Central memory CD8-positive, alpha-beta T cell (primary cell): ENCODE measurements at regions not wholly inside any gene's neighbourhood (a gene's known extent, or its start where the extent isn't known, plus 50 kb on each side); places are given as distances from the start of the nearest gene placed in this dataset.
"Not testable (repeated sequence)": the region's sequence is repeated elsewhere in the genome, so short reads cannot be mapped to it uniquely, and the experiment has no call there.

Experiments
- ATAC-seq: fragments of 150-1000 bp; cut with Tn5 transposase; replicated peaks from 2 replicates; pipeline ENCODE4 v1.10.0; 2022; ENCODE audit warnings: mild to moderate bottlenecking, moderate FRiP score, moderate number of reproducible peaks; ENCODE audit not compliant: poor library complexity, severe bottlenecking; ENCODE audit errors: extremely low read depth
- DNase-seq, 2 donors: peaks; one replicate each; pipeline ENCODE4 v3.0.0; 2021; ENCODE audit warnings: low spot score in 2 of 2
- H3K27ac Mint-ChIP-seq: one replicate; pipeline ENCODE4 v1.8.0; 2022; ENCODE audit warnings: low read depth, mild to moderate bottlenecking, moderate library complexity, mixed read lengths
- H3K27me3 Mint-ChIP-seq: one replicate; pipeline ENCODE4 v1.8.0; 2022; ENCODE audit warnings: mixed read lengths
- H3K36me3 Mint-ChIP-seq: one replicate; pipeline ENCODE4 v1.8.0; 2022; ENCODE audit warnings: mild to moderate bottlenecking, moderate library complexity, mixed read lengths; ENCODE audit not compliant: insufficient read depth
- H3K4me1 Mint-ChIP-seq: one replicate; pipeline ENCODE4 v1.8.0; 2022; ENCODE audit warnings: mixed read lengths
- H3K4me3 Mint-ChIP-seq: one replicate; pipeline ENCODE4 v1.8.0; 2022; ENCODE audit warnings: mild to moderate bottlenecking, moderate library complexity, mixed read lengths
- H3K9me3 Mint-ChIP-seq: one replicate; pipeline ENCODE4 v1.8.0; 2022; ENCODE audit warnings: mixed read lengths

- DNase-seq: no peak
- H3K4me1 Mint-ChIP-seq: no peaks in the 10 kb centered on the region
- H3K27ac Mint-ChIP-seq: no peak overlapping the region
- H3K36me3 Mint-ChIP-seq: no peaks in the 10 kb centered on the region
- H3K9me3 Mint-ChIP-seq: peaks cover 24% of the 10 kb centered on the region
- no peak overlapping the region for H3K4me3 Mint-ChIP-seq
- ATAC-seq: no peak
- no peaks in the 10 kb centered on the region for H3K27me3 Mint-ChIP-seq
Measured at GRCh38 chr2:49861821-49862220, 707.5 kb upstream of the FSHR start.

DNA sequence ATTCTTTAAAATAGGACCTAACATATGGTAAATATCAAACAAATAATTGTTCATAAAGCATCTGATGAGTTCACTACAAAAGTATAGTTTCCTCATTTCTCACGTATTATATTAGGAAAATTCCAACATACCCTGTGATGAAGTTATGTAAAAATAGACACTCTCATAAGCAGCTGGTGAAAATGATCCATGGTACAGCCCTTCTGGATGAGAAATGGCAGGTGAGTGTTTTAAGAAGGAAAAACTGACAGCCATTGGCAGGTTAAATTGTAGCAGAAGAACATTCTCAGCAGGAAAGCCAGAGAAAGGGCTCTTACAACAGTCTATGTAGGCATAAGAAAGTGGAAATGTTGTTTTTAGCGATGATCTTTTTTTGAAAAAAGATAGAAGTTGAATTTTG is 706.5 kb upstream of the FSHR start:
- H3K27me3 Mint-ChIP-seq: no peaks in the 10 kb centered on the region
- ATAC-seq (no peak), DNase-seq (no peak)
- peaks cover 29% of the 10 kb centered on the region for H3K9me3 Mint-ChIP-seq
- no peaks in the 10 kb centered on the region for H3K4me1 Mint-ChIP-seq
- no peak overlapping the region for H3K27ac Mint-ChIP-seq
- no peaks in the 10 kb centered on the region for H3K36me3 Mint-ChIP-seq
- no peak overlapping the region for H3K4me3 Mint-ChIP-seq

DNA sequence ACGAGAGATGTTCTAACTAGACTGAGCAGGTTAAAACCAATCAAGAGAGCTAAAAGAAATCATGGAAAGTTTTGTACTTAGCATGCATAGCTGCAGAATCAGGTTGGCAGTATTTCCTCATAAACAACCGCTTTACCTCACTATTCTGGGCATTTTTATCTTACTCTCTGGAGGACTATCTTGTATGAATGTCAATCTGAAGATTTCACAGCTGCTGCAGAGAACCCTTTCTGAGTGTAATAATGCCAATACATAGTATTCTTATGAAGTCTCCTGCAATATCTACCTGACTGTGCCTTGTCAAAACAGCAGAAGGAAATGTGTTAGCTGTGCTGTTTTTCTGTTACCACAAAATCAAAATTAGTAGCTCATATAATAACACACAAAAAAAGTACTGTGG is 705.9 kb upstream of the FSHR start:
- ATAC-seq (no peak), DNase-seq (no peak)
- Mint-ChIP-seq H3K27ac (no peak overlapping the region), H3K4me1 (no peaks in the 10 kb centered on the region), H3K27me3 (no peaks in the 10 kb centered on the region), H3K9me3 (peaks cover 29% of the 10 kb centered on the region), H3K4me3 (no peak overlapping the region), H3K36me3 (no peaks in the 10 kb centered on the region)

DNA sequence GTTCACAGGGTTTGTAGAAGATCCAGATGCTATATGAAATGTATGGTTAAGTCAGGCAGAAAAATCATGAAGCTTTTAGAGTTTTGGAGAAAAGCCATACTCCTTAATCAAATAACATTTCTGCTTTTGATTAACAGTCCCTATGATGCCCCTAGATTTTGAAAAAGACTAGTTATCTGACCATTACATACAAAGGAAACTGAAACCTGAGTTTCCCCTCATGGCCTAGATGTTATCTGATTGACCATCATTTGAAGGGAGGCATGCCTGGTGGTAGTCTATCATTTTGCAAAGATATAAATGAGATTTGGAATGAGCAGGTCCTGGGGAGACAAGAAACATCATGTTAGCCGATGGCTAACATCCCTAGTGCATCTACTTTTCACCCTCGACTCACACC is 704.3 kb upstream of the FSHR start:
- Mint-ChIP-seq H3K4me3 (no peak overlapping the region), H3K27ac (no peak overlapping the region), H3K27me3 (no peaks in the 10 kb centered on the region), H3K4me1 (no peaks in the 10 kb centered on the region), H3K36me3 (no peaks in the 10 kb centered on the region), H3K9me3 (peaks cover 24% of the 10 kb centered on the region)
- ATAC-seq (no peak), DNase-seq (no peak)

DNA sequence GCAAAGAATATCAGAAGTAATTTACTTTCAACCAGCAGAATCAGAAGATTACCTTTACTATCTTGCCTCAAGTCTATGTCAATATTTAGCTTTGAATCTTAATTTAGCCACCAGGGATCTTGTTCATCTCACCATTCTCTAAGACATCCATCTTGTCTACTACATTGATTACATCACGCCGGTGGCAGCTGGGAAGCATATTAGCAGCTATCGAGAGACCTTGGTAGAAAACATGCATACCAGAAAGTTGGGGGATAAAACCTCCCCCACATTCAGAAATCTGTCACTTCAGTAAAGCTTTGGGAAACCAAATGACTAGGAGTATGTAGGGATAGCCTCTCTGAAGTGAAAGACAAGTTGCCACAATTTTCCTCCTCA is 703.8 kb upstream of the FSHR start:
- ATAC-seq: no peak
- Mint-ChIP-seq H3K4me1 (no peaks in the 10 kb centered on the region), H3K4me3 (no peak overlapping the region), H3K27ac (no peak overlapping the region), H3K36me3 (no peaks in the 10 kb centered on the region), H3K27me3 (no peaks in the 10 kb centered on the region), H3K9me3 (peaks cover 30% of the 10 kb centered on the region)
- DNase-seq: no peak

GRCh38 chr2:49857371-49858112 is 703.2 kb upstream of the FSHR start:
- Mint-ChIP-seq H3K27me3 (no peaks in the 10 kb centered on the region), H3K4me3 (no peak overlapping the region), H3K9me3 (peaks cover 33% of the 10 kb centered on the region), H3K36me3 (no peaks in the 10 kb centered on the region), H3K4me1 (no peaks in the 10 kb centered on the region), H3K27ac (no peak overlapping the region)
- DNase-seq: no peak
- ATAC-seq: no peak

GRCh38 chr2:49845671-49846070 is 691.4 kb upstream of the FSHR start:
- no peak overlapping the region for H3K4me3 Mint-ChIP-seq
- peaks cover 2% of the 10 kb centered on the region for H3K36me3 Mint-ChIP-seq
- no peaks in the 10 kb centered on the region for H3K4me1 Mint-ChIP-seq
- H3K27ac Mint-ChIP-seq: no peak overlapping the region
- DNase-seq: no peak
- ATAC-seq: no peak
- H3K27me3 Mint-ChIP-seq: no peaks in the 10 kb centered on the region
- H3K9me3 Mint-ChIP-seq: peaks cover 20% of the 10 kb centered on the region

DNA sequence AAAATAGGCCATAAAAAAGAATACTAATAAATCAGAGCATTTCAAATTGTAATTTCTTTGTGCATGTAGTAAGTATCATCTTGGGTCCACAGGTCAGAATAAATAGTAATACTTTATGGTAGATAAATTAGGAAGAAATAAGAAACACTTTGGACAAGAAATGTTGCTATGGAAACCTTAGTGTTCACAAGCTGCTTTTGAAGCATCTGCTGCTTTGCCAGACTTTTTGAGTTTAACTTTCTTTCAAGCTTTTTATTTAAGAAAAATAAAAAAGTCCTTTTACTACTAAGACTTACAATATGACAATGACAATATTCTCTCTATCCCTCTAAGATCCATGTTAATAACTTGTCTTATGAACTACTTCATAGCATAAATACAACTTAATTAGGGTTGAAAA is 690.7 kb upstream of the FSHR start:
- H3K27me3 Mint-ChIP-seq: no peaks in the 10 kb centered on the region
- ATAC-seq: no peak
- H3K27ac Mint-ChIP-seq: no peak overlapping the region
- DNase-seq: no peak
- H3K4me1 Mint-ChIP-seq: no peaks in the 10 kb centered on the region
- peaks cover 20% of the 10 kb centered on the region for H3K9me3 Mint-ChIP-seq
- H3K36me3 Mint-ChIP-seq: peaks cover 2% of the 10 kb centered on the region
- H3K4me3 Mint-ChIP-seq: no peak overlapping the region

DNA sequence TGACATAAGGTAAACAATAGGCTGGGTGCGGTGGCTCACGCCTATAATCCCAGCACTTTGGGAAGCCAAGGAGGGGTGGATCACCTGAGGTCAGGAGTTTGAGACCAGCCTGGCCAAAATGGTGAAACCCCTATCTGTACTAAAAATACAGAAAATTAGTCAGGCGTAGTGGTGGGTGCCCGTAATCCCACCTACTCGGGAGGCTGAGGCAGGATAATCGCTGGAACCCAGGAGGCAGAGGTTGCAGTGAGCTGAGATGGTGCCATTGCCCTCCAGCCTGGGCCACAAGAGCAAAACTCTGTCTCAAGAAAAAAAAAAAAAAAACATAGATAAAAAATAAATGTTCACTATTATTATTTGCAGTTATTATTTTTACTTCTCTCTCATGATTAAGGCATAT is 689.8 kb upstream of the FSHR start:
- peaks cover 20% of the 10 kb centered on the region for H3K9me3 Mint-ChIP-seq
- ATAC-seq, H3K27ac Mint-ChIP-seq, H3K4me3 Mint-ChIP-seq, H3K36me3 Mint-ChIP-seq, H3K4me1 Mint-ChIP-seq, DNase-seq, H3K27me3 Mint-ChIP-seq: not testable (repeated sequence)

DNA sequence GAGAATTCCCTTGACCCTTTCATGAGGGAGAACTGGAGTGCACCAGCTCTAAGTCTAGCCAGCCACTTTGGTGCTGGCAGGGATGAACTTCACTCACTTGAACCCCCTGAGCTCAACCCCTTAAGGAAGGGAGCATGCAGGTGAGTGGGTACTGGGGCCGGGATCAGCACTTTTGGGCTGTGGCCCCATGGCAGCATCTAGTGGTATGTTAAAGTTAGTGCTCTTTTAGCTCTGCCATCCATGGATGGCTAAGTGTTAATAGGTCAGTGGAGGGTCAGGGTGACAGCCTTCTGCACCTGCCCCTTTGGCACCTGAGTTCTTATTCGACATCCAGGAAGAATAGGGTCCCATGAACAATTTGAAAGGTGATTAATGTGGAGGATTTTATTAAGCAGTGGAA is 689.0 kb upstream of the FSHR start:
- no peaks in the 10 kb centered on the region for H3K27me3 Mint-ChIP-seq
- no peaks in the 10 kb centered on the region for H3K4me1 Mint-ChIP-seq
- ATAC-seq (no peak), DNase-seq (no peak)
- no peak overlapping the region for H3K4me3 Mint-ChIP-seq
- H3K9me3 Mint-ChIP-seq: peaks cover 17% of the 10 kb centered on the region
- H3K27ac Mint-ChIP-seq: no peak overlapping the region
- peaks cover 2% of the 10 kb centered on the region for H3K36me3 Mint-ChIP-seq

DNA sequence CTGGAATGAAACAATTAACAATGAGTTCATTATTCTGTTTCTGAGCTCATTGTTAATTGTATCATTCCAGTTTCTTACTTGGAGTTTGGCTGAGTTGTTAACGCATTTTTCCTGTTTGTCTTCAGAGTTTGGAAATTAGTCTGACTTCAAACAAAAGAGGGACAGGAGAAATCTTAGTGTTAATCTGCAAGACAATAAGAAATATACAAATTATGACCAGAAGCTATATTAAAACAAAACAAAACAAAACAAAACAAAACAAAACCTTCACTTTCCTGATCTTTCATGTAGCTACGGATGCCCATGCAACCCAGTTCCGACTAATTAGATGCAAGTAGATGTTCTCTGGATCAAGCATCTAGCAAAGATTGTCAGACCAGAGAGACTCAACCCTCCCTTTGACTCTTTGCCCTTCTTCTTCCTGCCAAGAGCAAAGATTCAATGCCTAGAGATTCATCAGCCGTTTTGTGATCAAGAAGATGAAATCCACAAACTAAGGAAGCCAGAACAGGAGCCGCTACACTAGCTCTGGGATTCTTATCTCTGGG is 686.2 kb upstream of the FSHR start:
- H3K27me3 Mint-ChIP-seq: no peaks in the 10 kb centered on the region
- ATAC-seq (no peak), DNase-seq (no peak)
- H3K27ac Mint-ChIP-seq: no peak overlapping the region
- H3K4me3 Mint-ChIP-seq: no peak overlapping the region
- H3K9me3 Mint-ChIP-seq: peaks cover 22% of the 10 kb centered on the region
- H3K4me1 Mint-ChIP-seq: no peaks in the 10 kb centered on the region
- H3K36me3 Mint-ChIP-seq: peaks cover 2% of the 10 kb centered on the region

GRCh38 chr2:49839818-49840217 is 685.5 kb upstream of the FSHR start:
- Mint-ChIP-seq H3K27ac (no peak overlapping the region), H3K4me3 (no peak overlapping the region)
- no peak for ATAC-seq

DNA sequence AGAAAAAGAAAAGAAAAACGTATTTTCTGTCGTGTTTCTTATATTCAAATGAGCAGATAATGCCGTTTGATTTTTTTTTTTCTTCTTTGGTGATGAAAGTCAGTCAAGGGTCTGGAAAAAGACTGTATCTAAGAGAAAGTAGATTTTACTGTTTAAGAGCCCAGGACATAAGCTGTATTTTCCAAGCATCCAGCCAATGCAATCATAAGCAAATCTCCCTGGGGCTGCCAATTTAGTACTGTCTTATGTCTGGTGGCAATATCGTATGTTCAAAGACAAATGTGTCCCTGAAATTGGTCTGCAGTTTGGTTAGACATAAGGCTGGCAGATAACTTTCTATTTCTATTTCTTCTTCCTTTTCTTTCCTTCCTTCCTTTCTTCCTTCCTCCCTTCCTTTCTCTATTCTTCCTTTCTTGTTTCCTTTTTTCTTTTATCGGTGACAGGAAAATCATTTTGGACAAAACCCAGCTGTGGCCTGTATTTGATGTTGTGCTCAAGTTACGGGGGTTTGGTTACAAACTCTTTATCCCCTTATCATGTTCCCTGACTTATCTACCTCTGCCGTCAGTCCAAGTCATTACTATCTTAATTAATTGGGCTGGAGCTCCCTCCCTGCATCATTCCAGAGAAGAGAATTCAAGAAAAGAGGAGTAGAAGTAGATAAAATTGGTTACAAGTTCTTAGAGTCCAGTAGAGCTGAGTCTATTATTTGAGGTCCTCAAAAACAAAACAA is 683.4 kb upstream of the FSHR start:
- Mint-ChIP-seq H3K27me3 (no peaks in the 10 kb centered on the region), H3K4me1 (no peaks in the 10 kb centered on the region), H3K9me3 (peaks cover 14% of the 10 kb centered on the region), H3K27ac (no peak overlapping the region), H3K36me3 (no peaks in the 10 kb centered on the region), H3K4me3 (no peak overlapping the region)
- DNase-seq (no peak), ATAC-seq (no peak)

More at GRCh38 chr2:49839818-49840217, 685.5 kb upstream of the FSHR start:
- Mint-ChIP-seq H3K9me3 (peaks cover 22% of the 10 kb centered on the region), H3K36me3 (peaks cover 2% of the 10 kb centered on the region), H3K27me3 (no peaks in the 10 kb centered on the region), H3K4me1 (no peaks in the 10 kb centered on the region)
- DNase-seq: no peak
